ENCODE measurements at regions not wholly inside any gene's neighbourhood (a gene's known extent, or its start where the extent isn't known, plus 50 kb on each side); places are given as distances from the start of the nearest gene placed in this dataset.

- TF ChIP-seq, protein P1, sequence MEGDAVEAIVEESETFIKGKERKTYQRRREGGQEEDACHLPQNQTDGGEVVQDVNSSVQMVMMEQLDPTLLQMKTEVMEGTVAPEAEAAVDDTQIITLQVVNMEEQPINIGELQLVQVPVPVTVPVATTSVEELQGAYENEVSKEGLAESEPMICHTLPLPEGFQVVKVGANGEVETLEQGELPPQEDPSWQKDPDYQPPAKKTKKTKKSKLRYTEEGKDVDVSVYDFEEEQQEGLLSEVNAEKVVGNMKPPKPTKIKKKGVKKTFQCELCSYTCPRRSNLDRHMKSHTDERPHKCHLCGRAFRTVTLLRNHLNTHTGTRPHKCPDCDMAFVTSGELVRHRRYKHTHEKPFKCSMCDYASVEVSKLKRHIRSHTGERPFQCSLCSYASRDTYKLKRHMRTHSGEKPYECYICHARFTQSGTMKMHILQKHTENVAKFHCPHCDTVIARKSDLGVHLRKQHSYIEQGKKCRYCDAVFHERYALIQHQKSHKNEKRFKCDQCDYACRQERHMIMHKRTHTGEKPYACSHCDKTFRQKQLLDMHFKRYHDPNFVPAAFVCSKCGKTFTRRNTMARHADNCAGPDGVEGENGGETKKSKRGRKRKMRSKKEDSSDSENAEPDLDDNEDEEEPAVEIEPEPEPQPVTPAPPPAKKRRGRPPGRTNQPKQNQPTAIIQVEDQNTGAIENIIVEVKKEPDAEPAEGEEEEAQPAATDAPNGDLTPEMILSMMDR (IDR thresholded peaks at IDR 0.05; ENCODE audit: borderline replicate concordance, extremely low read depth, low read length, poor library complexity, severe bottlenecking), result no peak
- TF ChIP-seq EZH2 (IDR thresholded peaks at IDR 0.05; ENCODE audit: borderline replicate concordance, low read depth, low read length, severe bottlenecking), result no peak
These were observed 112.1 kb upstream of the FRMD6 start for GRCh38 chr14:51539571-51540037.
